Brain microvascular endothelial cell (primary cell): ENCODE measurements at regions not wholly inside any gene's neighbourhood (a gene's known extent, or its start where the extent isn't known, plus 50 kb on each side); places are given as distances from the start of the nearest gene placed in this dataset.

Experiments used
- DNase-seq: peaks from one replicate; pipeline ENCODE4 v3.0.0-alpha.2; 2020
- H3K27ac ChIP-seq: fragments of 250-450 bp; sonication (Bioruptor Pico); 2 replicates; pipeline ENCODE4 v1.5.1; 2020; ENCODE audit warnings: mild to moderate bottlenecking, moderate library complexity
- H3K27me3 ChIP-seq: fragments of 250-450 bp; sonication (Bioruptor Pico); replicated peaks from 2 replicates; pipeline ENCODE4 v1.5.1; 2020; ENCODE audit warnings: mild to moderate bottlenecking
- H3K36me3 ChIP-seq: fragments of 250-450 bp; sonication (Bioruptor Pico); replicated peaks from 2 replicates; pipeline ENCODE4 v1.5.1; 2020; ENCODE audit warnings: mild to moderate bottlenecking
- H3K4me3 ChIP-seq: 2 replicates; pipeline ENCODE4 v1.5.1; 2011; ENCODE audit warnings: low read depth, mild to moderate bottlenecking, control low read depth, low read length, moderate library complexity
- CTCF ChIP-seq: IDR thresholded peaks from 2 replicates; pipeline ENCODE4 v1.5.1; 2011; ENCODE audit warnings: low read depth, mild to moderate bottlenecking, moderate library complexity, low read length, control low read depth, inconsistent platforms; ENCODE audit errors: missing control alignments
- in situ Hi-C: cut with HindIII; loops from 2 replicates; pipeline ENCODE4 v1.10.0; 2017; ENCODE audit warnings: low sequenced_read_pairs, low pct_ligation_motif_present

DNA sequence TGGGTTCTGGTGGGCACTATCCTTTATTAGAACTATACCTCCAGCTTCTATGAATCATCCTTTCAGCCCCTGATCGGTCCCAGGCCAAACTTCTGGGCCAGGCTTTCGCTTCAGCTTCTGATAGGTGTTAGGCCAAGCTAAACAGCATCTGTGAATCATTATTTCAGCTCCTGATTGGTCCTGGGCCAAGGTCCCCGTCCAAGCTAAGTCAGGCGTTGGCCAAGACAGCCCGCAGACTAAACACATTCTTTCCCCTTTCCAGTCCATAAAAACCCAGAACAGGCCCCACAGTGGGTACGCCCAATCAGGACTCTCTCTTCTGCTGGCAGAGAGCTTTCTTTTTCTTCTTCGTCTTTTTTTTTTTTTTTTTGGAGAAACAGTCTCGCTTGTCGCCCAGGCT is 1808.9 kb upstream of the SEL1L start:
- in situ Hi-C loops: no loop called here
- no peak for DNase-seq
- no peak overlapping the region for H3K27ac ChIP-seq
- no peak for TF ChIP-seq CTCF
- no peaks in the 10 kb centered on the region for H3K36me3 ChIP-seq
- H3K4me3 ChIP-seq: no peak overlapping the region
- H3K27me3 ChIP-seq: no peaks in the 10 kb centered on the region

- TF ChIP-seq CTCF: no peak
- Histone ChIP-seq H3K27me3 (no peaks in the 10 kb centered on the region), H3K4me3 (no peak overlapping the region), H3K36me3 (no peaks in the 10 kb centered on the region), H3K27ac (no peak overlapping the region)
- in situ Hi-C loops: no loop called here
- DNase-seq: no peak
These were observed 1814.2 kb upstream of the SEL1L start for GRCh38 chr14:83347874-83348273.

GRCh38 chr14:83355609-83356008 is 1822.0 kb upstream of the SEL1L start:
- no peak for DNase-seq
- Histone ChIP-seq H3K4me3 (no peak overlapping the region), H3K36me3 (no peaks in the 10 kb centered on the region), H3K27ac (no peak overlapping the region), H3K27me3 (no peaks in the 10 kb centered on the region)
- in situ Hi-C loops: no loop called here
- TF ChIP-seq CTCF: no peak

GRCh38 chr14:83356080-83356479 is 1822.4 kb upstream of the SEL1L start:
- in situ Hi-C loops: no loop called here
- no peak for DNase-seq
- Histone ChIP-seq H3K27ac (no peak overlapping the region), H3K27me3 (no peaks in the 10 kb centered on the region), H3K4me3 (no peak overlapping the region), H3K36me3 (no peaks in the 10 kb centered on the region)
- no peak for TF ChIP-seq CTCF

DNA sequence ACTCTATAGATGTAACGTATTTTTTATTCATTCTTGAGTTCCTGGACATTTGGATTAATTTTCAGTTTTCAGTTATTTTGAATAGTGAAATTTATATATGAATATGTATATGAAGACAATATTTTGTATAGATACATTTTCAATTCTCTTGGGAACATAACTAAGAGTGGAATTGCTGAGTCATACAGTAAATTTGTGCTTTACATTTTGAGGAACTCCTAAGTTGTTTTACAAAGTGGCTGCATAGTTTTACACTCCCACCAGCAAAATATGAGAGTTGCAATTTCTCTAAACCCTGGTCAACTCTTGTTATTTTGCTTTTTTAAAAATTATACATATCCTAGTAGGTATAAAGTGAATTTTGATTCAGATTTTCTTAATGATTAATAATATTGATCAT is 1838.6 kb upstream of the SEL1L start:
- H3K27me3 ChIP-seq: no peaks in the 10 kb centered on the region
- no peak for DNase-seq
- H3K4me3 ChIP-seq: no peak overlapping the region
- H3K27ac ChIP-seq: no peak overlapping the region
- in situ Hi-C loops: no loop called here
- no peak for TF ChIP-seq CTCF
- no peaks in the 10 kb centered on the region for H3K36me3 ChIP-seq

DNA sequence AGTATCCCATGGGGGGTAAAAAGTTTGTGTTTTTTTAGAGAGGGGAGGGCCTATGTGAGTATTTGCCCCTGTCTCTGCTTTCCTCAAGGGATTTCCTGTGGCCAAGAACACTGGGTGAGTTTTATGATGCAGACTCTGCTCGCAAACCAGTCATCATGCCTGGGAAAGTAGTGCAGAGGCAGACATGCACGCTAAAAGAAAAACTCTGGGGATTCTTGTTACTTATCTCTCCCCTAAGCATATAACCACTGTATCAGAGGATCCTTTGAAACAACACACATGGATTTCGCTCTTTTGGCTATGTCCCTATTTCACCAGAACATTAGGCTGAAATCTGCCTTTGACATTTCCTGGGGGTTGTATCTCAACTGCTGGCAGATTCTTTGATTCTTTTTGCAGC is 1845.8 kb upstream of the SEL1L start:
- peak; percentile 48 for DNase-seq
- Histone ChIP-seq H3K4me3 (no peak overlapping the region), H3K27me3 (no peaks in the 10 kb centered on the region), H3K36me3 (no peaks in the 10 kb centered on the region), H3K27ac (no peak overlapping the region)
- TF ChIP-seq CTCF: no peak
- in situ Hi-C loops: no loop called here
